SK-N-SH (cell line): ENCODE measurements at regions not wholly inside any gene's neighbourhood (a gene's known extent, or its start where the extent isn't known, plus 50 kb on each side); places are given as distances from the start of the nearest gene placed in this dataset.

Experiments
- CTCF ChIA-PET: fragments of 300-600, 350-600 bp; formaldehyde crosslinking; extraction: SDS; loops from one replicate; lab custom pipeline; 2021; lab: Yijun Ruan, JAX
- POLR2A ChIA-PET: fragments of 350-600 bp; sonication (Branson Sonifier 250); formaldehyde crosslinking; extraction: SDS; loops from one replicate; lab custom pipeline; 2020; ENCODE audit warnings: antibody characterized with exemption, inconsistent platforms; lab: Yijun Ruan, JAX
- DNase-seq: peaks from one replicate; pipeline ENCODE4 v3.0.0; 2012
- H2AFZ ChIP-seq: fragments of 200-600 bp; sonication (generic); 2 replicates; pipeline ENCODE4 v1.8.1; 2016; ENCODE audit warnings: antibody characterized with exemption, mild to moderate bottlenecking, low read depth
- H3F3A ChIP-seq: fragments of 200-600 bp; sonication (generic); replicated peaks from 2 replicates; pipeline ENCODE3; 2016; ENCODE audit warnings: antibody characterized with exemption, mild to moderate bottlenecking; ENCODE audit not compliant: insufficient read depth
- H3K27ac ChIP-seq, 2 experiments: fragments of 200-500 bp in 1 of 2; fragments of 200-600 bp in 1 of 2; sonication (Bioruptor generic) in 1 of 2; sonication (generic), shearing (Covaris generic) in 1 of 2; 2 replicates each; pipeline versions ENCODE4 v1.5.1 to v1.6.1; 2014 to 2016; ENCODE audit warnings: low read depth in 2 of 2, inconsistent platforms in 1 of 2, low read length in 1 of 2, mild to moderate bottlenecking in 1 of 2, mixed read lengths in 1 of 2
- H3K27me3 ChIP-seq: fragments of 200-600 bp; sonication (generic), shearing (Covaris generic); 2 replicates; pipeline ENCODE4 v1.6.1; 2016; ENCODE audit warnings: mixed run types; ENCODE audit not compliant: insufficient read depth
- H3K36me3 ChIP-seq, 2 experiments: fragments of 200-500 bp in 1 of 2; fragments of 200-600 bp in 1 of 2; sonication (Bioruptor generic) in 1 of 2; sonication (generic) in 1 of 2; replicated peaks in 1 of 2; 2 replicates each; pipeline versions ENCODE3 to v1.5.1; 2014 to 2016; ENCODE audit warnings: low read length in 1 of 2, mild to moderate bottlenecking in 1 of 2; ENCODE audit not compliant: insufficient read depth in 2 of 2, control insufficient read depth in 1 of 2
- H3K4me1 ChIP-seq, 2 experiments: fragments of 200-500 bp in 1 of 2; fragments of 200-600 bp in 1 of 2; sonication (Bioruptor generic) in 1 of 2; sonication (generic), shearing (Covaris generic) in 1 of 2; 2 replicates each; pipeline versions ENCODE4 v1.5.1 to v1.6.1; 2014 to 2016; ENCODE audit warnings: low read depth in 1 of 2, low read length in 1 of 2, mixed run types in 1 of 2; ENCODE audit not compliant: insufficient read depth in 2 of 2, control insufficient read depth in 1 of 2
- H3K4me2 ChIP-seq: fragments of 200-600 bp; sonication (generic), shearing (Covaris generic); 2 replicates; pipeline ENCODE4 v1.6.1; 2017; ENCODE audit warnings: mixed run types
- H3K4me3 ChIP-seq, 2 experiments: fragments of 200-500 bp in 1 of 2; fragments of 200-600 bp in 1 of 2; sonication (Bioruptor generic) in 1 of 2; sonication (generic), shearing (Covaris generic) in 1 of 2; 2 replicates each; pipeline versions ENCODE4 v1.5.1 to v1.8.1; 2014 to 2016; ENCODE audit warnings: low read depth in 2 of 2, inconsistent platforms in 1 of 2, low read length in 1 of 2, mild to moderate bottlenecking in 1 of 2, mixed read lengths in 1 of 2, moderate library complexity in 1 of 2
- H3K79me2 ChIP-seq: fragments of 200-600 bp; sonication (generic); 2 replicates; pipeline ENCODE4 v1.8.1; 2017; ENCODE audit warnings: mild to moderate bottlenecking; ENCODE audit not compliant: insufficient read depth
- H3K9ac ChIP-seq: fragments of 200-600 bp; sonication (generic); 2 replicates; pipeline ENCODE4 v1.6.1; 2017; ENCODE audit warnings: mixed run types
- H3K9me2 ChIP-seq: fragments of 200-600 bp; sonication (generic); 2 replicates; pipeline ENCODE4 v1.6.1; 2017; ENCODE audit warnings: mixed run types
- H3K9me3 ChIP-seq: fragments of 200-600 bp; sonication (generic); 2 replicates; pipeline ENCODE4 v1.6.1; 2017; ENCODE audit warnings: mixed run types, mild to moderate bottlenecking, moderate library complexity
- H4K20me1 ChIP-seq: fragments of 200-600 bp; sonication (generic); 2 replicates; pipeline ENCODE4 v1.6.1; 2017; ENCODE audit warnings: mild to moderate bottlenecking, mixed run types; ENCODE audit not compliant: insufficient read depth
- CHD2 ChIP-seq: fragments of 150-350 bp; IDR thresholded peaks from 2 replicates; pipeline ENCODE4 v1.6.1; 2018; ENCODE audit warnings: low read length; ENCODE audit not compliant: partially characterized antibody
- ELF1 ChIP-seq: IDR thresholded peaks from 2 replicates; pipeline ENCODE4 v1.4.0; 2012
- EP300 ChIP-seq, 2 experiments: IDR thresholded peaks; 2 replicates each; pipeline versions ENCODE4 v1.4.0 to v1.6.1; 2012; ENCODE audit warnings: borderline replicate concordance in 1 of 2, low read depth in 1 of 2, low read length in 1 of 2
- EZH2phosphoT487 ChIP-seq: fragments of 200-600 bp; sonication (generic); IDR thresholded peaks from 2 replicates; pipeline ENCODE4 v1.6.1; 2017; ENCODE audit warnings: low read depth, mixed run types, mild to moderate bottlenecking, antibody characterized with exemption, moderate library complexity, borderline replicate concordance
- FOSL2 ChIP-seq: IDR thresholded peaks from 2 replicates; pipeline ENCODE4 v1.4.0; 2012; ENCODE audit warnings: low read depth, mild to moderate bottlenecking, moderate library complexity, borderline replicate concordance
- FOXJ3 ChIP-seq: sonication (generic); formaldehyde crosslinking; IDR thresholded peaks from 2 replicates; pipeline ENCODE4 v1.5.1; 2020; ENCODE audit warnings: mild to moderate bottlenecking, missing genetic modification reagents
- FOXM1 ChIP-seq: IDR thresholded peaks from 2 replicates; pipeline ENCODE4 v1.4.0; 2012; ENCODE audit warnings: low read depth, mild to moderate bottlenecking
- JUND ChIP-seq: IDR thresholded peaks from 2 replicates; pipeline ENCODE4 v1.4.0; 2012
- MXI1 ChIP-seq: IDR thresholded peaks from 2 replicates; pipeline ENCODE4 v1.6.1; 2012; ENCODE audit warnings: mild to moderate bottlenecking, low read depth, low read length, improper control_type of control experiment
- NFIC ChIP-seq: IDR thresholded peaks from 2 replicates; pipeline ENCODE4 v1.4.0; 2012; ENCODE audit warnings: borderline replicate concordance
- NRF1 ChIP-seq: IDR thresholded peaks from 2 replicates; pipeline ENCODE4 v1.6.1; 2012; ENCODE audit warnings: low read depth, mild to moderate bottlenecking, low read length
- POLR2AphosphoS5 ChIP-seq: IDR thresholded peaks from 2 replicates; pipeline ENCODE4 v1.6.1; 2012; ENCODE audit warnings: low read depth, low read length
- RAD21 ChIP-seq: IDR thresholded peaks from 2 replicates; pipeline ENCODE4 v1.6.1; 2012; ENCODE audit warnings: mild to moderate bottlenecking, low read length
- RCOR1 ChIP-seq: fragments of 150-350 bp; IDR thresholded peaks from 2 replicates; pipeline ENCODE4 v1.6.1; 2017; ENCODE audit warnings: antibody characterized with exemption, low read length
- RXRA ChIP-seq: IDR thresholded peaks from 2 replicates; pipeline ENCODE4 v1.4.0; 2012; ENCODE audit warnings: low read depth, mild to moderate bottlenecking, borderline replicate concordance
- SIN3A ChIP-seq: IDR thresholded peaks from 2 replicates; pipeline ENCODE4 v1.6.1; 2012; ENCODE audit warnings: low read depth, mild to moderate bottlenecking, low read length, moderate library complexity, borderline replicate concordance
- SMC3 ChIP-seq: IDR thresholded peaks from 2 replicates; pipeline ENCODE4 v1.6.1; 2012; ENCODE audit warnings: low read depth, low read length, improper control_type of control experiment
- TAF1 ChIP-seq: IDR thresholded peaks from 2 replicates; pipeline ENCODE4 v1.6.1; 2012; ENCODE audit warnings: low read depth, mild to moderate bottlenecking, low read length, moderate library complexity, borderline replicate concordance
- WGBS: methylation state at CpG from one replicate; pipeline ENCODE4 v1.1.6; 2017; ENCODE audit warnings: low lambda C conversion rate; 5-methylcytosine and 5-hydroxymethylcytosine counted together
- TF ChIP-seq, protein P1 (sequence below): fragments of 150-350 bp; IDR thresholded peaks from 2 replicates; pipeline ENCODE4 v1.6.1; 2016; ENCODE audit warnings: mild to moderate bottlenecking, low read depth, low read length
- TF ChIP-seq, protein P2 (sequence below): fragments of 200-600 bp; sonication (generic); IDR thresholded peaks from 2 replicates; pipeline ENCODE4 v1.6.1; 2017; ENCODE audit warnings: antibody characterized with exemption, mild to moderate bottlenecking, moderate library complexity
- TF ChIP-seq, protein P3 (sequence below): IDR thresholded peaks from 2 replicates; pipeline ENCODE4 v1.4.0; 2012; ENCODE audit warnings: low read depth

DNA sequence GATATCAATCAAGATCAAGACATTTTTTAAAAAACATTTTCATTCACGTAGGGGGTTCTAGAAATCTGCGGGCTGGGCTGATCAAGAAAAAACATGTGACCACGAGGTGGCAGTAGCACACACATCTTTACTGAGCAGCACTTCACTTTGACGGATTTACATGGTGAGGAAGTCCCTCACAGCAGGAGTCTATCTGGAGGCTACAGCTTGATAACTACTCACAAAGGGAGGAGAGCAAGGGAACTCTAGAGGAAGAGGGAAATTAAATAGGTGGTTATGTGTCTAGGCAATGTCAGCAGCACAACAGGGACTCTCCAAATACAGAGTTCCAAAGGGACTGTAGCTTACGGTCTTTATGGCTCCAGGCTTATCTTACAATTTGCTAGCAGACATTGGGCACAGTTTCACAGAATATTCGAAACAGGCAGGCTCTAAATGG lies 248.1 kb downstream of the DPY19L2 start:
- peak; percentile 37 for DNase-seq
- POLR2A ChIA-PET, result no interaction called here
- WGBS, result 9% methylated on average over 6 of the region's 6 CpGs

DNA sequence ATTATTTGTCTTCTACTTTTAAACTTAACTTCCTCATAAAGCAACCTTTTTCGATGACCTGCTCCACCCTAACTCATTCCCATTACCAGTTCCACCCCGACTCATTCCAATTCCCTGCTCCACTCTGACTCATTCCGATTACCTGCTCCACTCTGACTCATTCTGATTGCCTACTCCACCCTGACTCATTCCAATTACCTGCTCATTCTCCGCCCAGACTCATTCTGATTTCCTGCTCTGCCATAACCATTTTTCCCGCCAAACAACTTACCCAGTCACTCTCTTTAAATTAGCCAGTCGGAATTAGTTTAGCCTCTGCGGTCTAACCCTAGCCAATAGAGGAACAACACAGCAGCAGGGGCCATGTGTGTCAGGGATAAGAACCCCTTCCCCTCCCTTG lies 249.1 kb downstream of the DPY19L2 start:
- no peaks in the 10 kb centered on the region for H3K27me3 ChIP-seq
- H3K4me1 ChIP-seq, result no peaks in the 10 kb centered on the region
- DNase-seq, result no peak
- H3K4me2 ChIP-seq, result no peak overlapping the region
- no peak overlapping the region for H3K9ac ChIP-seq
- H3K9me3 ChIP-seq, result no peaks in the 10 kb centered on the region
- no peak overlapping the region for H3K4me3 ChIP-seq
- no peaks in the 10 kb centered on the region for H4K20me1 ChIP-seq
- CTCF ChIA-PET, result interaction anchor here (1.0 to 6.6 kb wide), 7 partner anchors 10 to 383 kb away, joined by 3 to 39 read pairs (median 5); no protein-coding TSS in a partner anchor
- POLR2A ChIA-PET, result no interaction called here
- no peaks in the 10 kb centered on the region for H3F3A ChIP-seq
- no peak overlapping the region for H3K27ac ChIP-seq
- no peaks in the 10 kb centered on the region for H3K36me3 ChIP-seq
- WGBS, result 16% methylated on average over 7 of the region's 7 CpGs
- TF ChIP-seq FOXM1 (no peak), FOSL2 (0 out of 2 replicates have a peak, but pooled peaks have one; percentile 5)
- H3K9me2 ChIP-seq, result no peaks in the 10 kb centered on the region
- no peak overlapping the region for H2AFZ ChIP-seq
- H3K79me2 ChIP-seq, result no peaks in the 10 kb centered on the region

More for the DNA sequence above, 248.1 kb downstream of the DPY19L2 start:
- H3K4me3 ChIP-seq, result no peak overlapping the region; a peak in 1 of 4 replicates
- no peaks in the 10 kb centered on the region; the same call in 1 of the 2 replicates for H3K27me3 ChIP-seq
- TF ChIP-seq, protein P1, sequence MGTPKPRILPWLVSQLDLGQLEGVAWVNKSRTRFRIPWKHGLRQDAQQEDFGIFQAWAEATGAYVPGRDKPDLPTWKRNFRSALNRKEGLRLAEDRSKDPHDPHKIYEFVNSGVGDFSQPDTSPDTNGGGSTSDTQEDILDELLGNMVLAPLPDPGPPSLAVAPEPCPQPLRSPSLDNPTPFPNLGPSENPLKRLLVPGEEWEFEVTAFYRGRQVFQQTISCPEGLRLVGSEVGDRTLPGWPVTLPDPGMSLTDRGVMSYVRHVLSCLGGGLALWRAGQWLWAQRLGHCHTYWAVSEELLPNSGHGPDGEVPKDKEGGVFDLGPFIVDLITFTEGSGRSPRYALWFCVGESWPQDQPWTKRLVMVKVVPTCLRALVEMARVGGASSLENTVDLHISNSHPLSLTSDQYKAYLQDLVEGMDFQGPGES, result no peak
- TF ChIP-seq RCOR1, result no peak
- no peak for TF ChIP-seq POLR2AphosphoS5
- TF ChIP-seq CHD2, result no peak
- TF ChIP-seq ELF1, result no peak
- TF ChIP-seq, protein P2, sequence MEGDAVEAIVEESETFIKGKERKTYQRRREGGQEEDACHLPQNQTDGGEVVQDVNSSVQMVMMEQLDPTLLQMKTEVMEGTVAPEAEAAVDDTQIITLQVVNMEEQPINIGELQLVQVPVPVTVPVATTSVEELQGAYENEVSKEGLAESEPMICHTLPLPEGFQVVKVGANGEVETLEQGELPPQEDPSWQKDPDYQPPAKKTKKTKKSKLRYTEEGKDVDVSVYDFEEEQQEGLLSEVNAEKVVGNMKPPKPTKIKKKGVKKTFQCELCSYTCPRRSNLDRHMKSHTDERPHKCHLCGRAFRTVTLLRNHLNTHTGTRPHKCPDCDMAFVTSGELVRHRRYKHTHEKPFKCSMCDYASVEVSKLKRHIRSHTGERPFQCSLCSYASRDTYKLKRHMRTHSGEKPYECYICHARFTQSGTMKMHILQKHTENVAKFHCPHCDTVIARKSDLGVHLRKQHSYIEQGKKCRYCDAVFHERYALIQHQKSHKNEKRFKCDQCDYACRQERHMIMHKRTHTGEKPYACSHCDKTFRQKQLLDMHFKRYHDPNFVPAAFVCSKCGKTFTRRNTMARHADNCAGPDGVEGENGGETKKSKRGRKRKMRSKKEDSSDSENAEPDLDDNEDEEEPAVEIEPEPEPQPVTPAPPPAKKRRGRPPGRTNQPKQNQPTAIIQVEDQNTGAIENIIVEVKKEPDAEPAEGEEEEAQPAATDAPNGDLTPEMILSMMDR, result peak; percentile 76
- TF ChIP-seq NRF1, result no peak
- no peak for TF ChIP-seq JUND
- TF ChIP-seq EP300 (IDR thresholded peaks at IDR 0.05; ENCODE audit: borderline replicate concordance in 1 of 2, low read depth in 1 of 2, low read length in 1 of 2), result no peak
- no peak for TF ChIP-seq FOXJ3 (CRISPR knock-in tag)
- TF ChIP-seq RAD21, result peak; percentile 70
- TF ChIP-seq RXRA, result no peak
- TF ChIP-seq TAF1, result no peak
- TF ChIP-seq EZH2phosphoT487, result no peak
- TF ChIP-seq, protein P3, sequence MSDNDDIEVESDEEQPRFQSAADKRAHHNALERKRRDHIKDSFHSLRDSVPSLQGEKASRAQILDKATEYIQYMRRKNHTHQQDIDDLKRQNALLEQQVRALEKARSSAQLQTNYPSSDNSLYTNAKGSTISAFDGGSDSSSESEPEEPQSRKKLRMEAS, result no peak
- TF ChIP-seq SIN3A, result no peak
- TF ChIP-seq MXI1, result no peak
- TF ChIP-seq NFIC, result no peak
- TF ChIP-seq SMC3, result peak; percentile 66
- TF ChIP-seq, all 33 proteins: peak for 3
- no peak overlapping the region for H3K9ac ChIP-seq
- H4K20me1 ChIP-seq, result no peaks in the 10 kb centered on the region
- H3K4me2 ChIP-seq, result no peak overlapping the region
- H3K9me3 ChIP-seq, result no peaks in the 10 kb centered on the region
- no peaks in the 10 kb centered on the region for H3F3A ChIP-seq
- CTCF ChIA-PET, result interaction anchor here (0.9 to 6.6 kb wide), 17 partner anchors 9 to 830 kb away, joined by 3 to 39 read pairs (median 3); partner anchors contain the start of gene DPY19L2
- no peak overlapping the region for H2AFZ ChIP-seq
- H3K27ac ChIP-seq, result no peak overlapping the region
- no peaks in the 10 kb centered on the region for H3K4me1 ChIP-seq
- no peaks in the 10 kb centered on the region for H3K79me2 ChIP-seq
- H3K9me2 ChIP-seq, result no peaks in the 10 kb centered on the region
- no peaks in the 10 kb centered on the region for H3K36me3 ChIP-seq
